H1 (cell line): ENCODE measurements at regions not wholly inside any gene's neighbourhood (a gene's known extent, or its start where the extent isn't known, plus 50 kb on each side); places are given as distances from the start of the nearest gene placed in this dataset.

Source experiments
- CTCF ChIA-PET: fragments of 300-600 bp; sonication (Branson Sonifier 250); formaldehyde crosslinking; loops from one replicate; lab custom pipeline; 2021; ENCODE audit not compliant: partially characterized antibody; lab: Charles Lee
- POLR2A ChIA-PET: fragments of 300-600 bp; sonication (Branson Sonifier 250); formaldehyde crosslinking; loops from one replicate; lab custom pipeline; 2021; ENCODE audit warnings: inconsistent platforms; ENCODE audit not compliant: partially characterized antibody; lab: Charles Lee
- DNase-seq, 2 experiments: peaks; one replicate each; pipeline versions ENCODE4 v3.0.0 to v3.0.0-alpha.2; 2010 to 2022; ENCODE audit warnings: low spot score in 2 of 2, low read depth in 1 of 2, mixed read lengths in 1 of 2
- FAIRE-seq: peaks from 2 replicates; lab custom pipeline; 2011; peaks lifted over from hg19 to GRCh38; lab: Jason Lieb, UNC
- H2AFZ ChIP-seq: 2 replicates; pipeline ENCODE4 v1.8.1; 2012; ENCODE audit warnings: low read length, inconsistent platforms
- H2AK5ac ChIP-seq: 2 replicates; pipeline ENCODE4 v1.6.1; 2013; ENCODE audit warnings: low read depth, low read length
- H2BK120ac ChIP-seq: replicated peaks from 2 replicates; pipeline ENCODE3; 2013; ENCODE audit warnings: low read depth, low read length, inconsistent platforms
- H2BK12ac ChIP-seq: 2 replicates; pipeline ENCODE4 v1.6.1; 2013; ENCODE audit warnings: low read depth, low read length
- H2BK15ac ChIP-seq: 2 replicates; pipeline ENCODE4 v1.6.1; 2013; ENCODE audit warnings: low read length
- H2BK20ac ChIP-seq: 2 replicates; pipeline ENCODE4 v1.6.1; 2013; ENCODE audit warnings: low read length
- H2BK5ac ChIP-seq: 2 replicates; pipeline ENCODE4 v1.6.1; 2013; ENCODE audit warnings: low read depth, low read length
- H3K14ac ChIP-seq: 2 replicates; pipeline ENCODE4 v1.6.1; 2013; ENCODE audit warnings: inconsistent platforms; ENCODE audit not compliant: insufficient read length
- H3K18ac ChIP-seq: 2 replicates; pipeline ENCODE4 v1.6.1; 2013; ENCODE audit warnings: low read length; ENCODE audit errors: extremely low read depth
- H3K23ac ChIP-seq: 2 replicates; pipeline ENCODE4 v1.6.1; 2013; ENCODE audit warnings: inconsistent platforms; ENCODE audit not compliant: insufficient read length
- H3K23me2 ChIP-seq: 2 replicates; pipeline ENCODE4 v1.6.1; 2013; ENCODE audit warnings: low read depth, low read length
- H3K27ac ChIP-seq: 2 replicates; pipeline ENCODE4 v1.6.1; 2011; ENCODE audit warnings: low read depth, low read length, inconsistent platforms
- H3K27me3 ChIP-seq, 4 experiments: replicated peaks in 1 of 4; 1 replicate in 1 of 4; 2 replicates in 3 of 4; pipeline versions ENCODE4 v1.6.1 to v1.8.1; 2011 to 2013; ENCODE audit warnings: low read length in 3 of 4, mild to moderate bottlenecking in 3 of 4, inconsistent platforms in 2 of 4, mixed read lengths in 2 of 4, moderate library complexity in 1 of 4; ENCODE audit not compliant: control insufficient read depth in 3 of 4, insufficient read depth in 3 of 4; ENCODE audit errors: extremely low read depth in 1 of 4
- H3K36me3 ChIP-seq, 4 experiments: 2 replicates each; pipeline versions ENCODE4 v1.6.1 to v1.8.1; 2011 to 2013; ENCODE audit warnings: mild to moderate bottlenecking in 4 of 4, low read length in 3 of 4, moderate library complexity in 2 of 4, control low read depth in 1 of 4, inconsistent platforms in 1 of 4; ENCODE audit not compliant: insufficient read depth in 4 of 4, control insufficient read depth in 2 of 4
- H3K4ac ChIP-seq: replicated peaks from 2 replicates; pipeline ENCODE3; 2013; ENCODE audit warnings: low read length, low read depth, mixed read lengths, inconsistent platforms; ENCODE audit not compliant: insufficient read length
- H3K4me1 ChIP-seq, 4 experiments: replicated peaks in 1 of 4; 1 replicate in 1 of 4; 2 replicates in 3 of 4; pipeline versions ENCODE4 v1.6.1 to v1.8.1; 2011 to 2013; ENCODE audit warnings: low read length in 3 of 4, inconsistent platforms in 2 of 4, mixed read lengths in 1 of 4; ENCODE audit not compliant: insufficient read depth in 4 of 4, control insufficient read depth in 3 of 4
- H3K4me2 ChIP-seq, 2 experiments: 2 replicates each; pipeline versions ENCODE4 v1.6.1 to v1.8.1; 2011 to 2013; ENCODE audit warnings: low read depth in 2 of 2, low read length in 2 of 2, control low read depth in 1 of 2, inconsistent platforms in 1 of 2, mild to moderate bottlenecking in 1 of 2; ENCODE audit not compliant: insufficient read depth in 1 of 2
- H3K4me3 ChIP-seq, 4 experiments: fragments of 200-600, 300-600 bp in 1 of 4; sonication (generic), shearing (Covaris generic), sonication (Bioruptor Twin) in 1 of 4; 2 replicates each; pipeline versions ENCODE4 v1.5.1 to v1.8.1; 2011 to 2016; ENCODE audit warnings: low read length in 4 of 4, low read depth in 3 of 4, control low read depth in 2 of 4, inconsistent platforms in 2 of 4, mild to moderate bottlenecking in 2 of 4, mixed read lengths in 1 of 4, moderate library complexity in 1 of 4; ENCODE audit not compliant: insufficient read depth in 2 of 4; ENCODE audit errors: extremely low read depth in 1 of 4
- H3K56ac ChIP-seq: replicated peaks from 2 replicates; pipeline ENCODE3; 2013; ENCODE audit warnings: low read depth, mild to moderate bottlenecking, mixed read lengths, low read length, inconsistent platforms; ENCODE audit not compliant: insufficient read length
- H3K79me1 ChIP-seq: 2 replicates; pipeline ENCODE4 v1.6.1; 2013; ENCODE audit warnings: low read depth, low read length, control low read depth
- H3K79me2 ChIP-seq, 2 experiments: 2 replicates each; pipeline versions ENCODE4 v1.6.1 to v1.8.1; 2012 to 2013; ENCODE audit warnings: low read length in 2 of 2, mild to moderate bottlenecking in 2 of 2, inconsistent platforms in 1 of 2; ENCODE audit not compliant: insufficient read depth in 2 of 2, control insufficient read depth in 1 of 2
- H3K9ac ChIP-seq, 4 experiments: replicated peaks in 1 of 4; 1 replicate in 1 of 4; 2 replicates in 3 of 4; pipeline versions ENCODE4 v1.6.1 to v1.8.1; 2011 to 2013; ENCODE audit warnings: low read depth in 3 of 4, low read length in 3 of 4, control low read depth in 2 of 4, mild to moderate bottlenecking in 2 of 4, moderate library complexity in 2 of 4, inconsistent platforms in 1 of 4; ENCODE audit errors: extremely low read depth in 1 of 4
- H3K9me3 ChIP-seq, 2 experiments: 2 replicates each; pipeline versions ENCODE4 v1.6.1 to v1.8.1; 2012 to 2013; ENCODE audit warnings: mild to moderate bottlenecking in 2 of 2, moderate library complexity in 2 of 2, control low read depth in 1 of 2, inconsistent platforms in 1 of 2, low read depth in 1 of 2, low read length in 1 of 2, mixed read lengths in 1 of 2; ENCODE audit not compliant: insufficient read depth in 2 of 2
- H4K20me1 ChIP-seq, 2 experiments: replicated peaks in 1 of 2; 2 replicates each; pipeline versions ENCODE3 to v1.8.1; 2011 to 2013; ENCODE audit warnings: inconsistent platforms in 2 of 2, low read length in 2 of 2, mild to moderate bottlenecking in 1 of 2; ENCODE audit not compliant: insufficient read depth in 2 of 2, control insufficient read depth in 1 of 2
- H4K5ac ChIP-seq: 2 replicates; pipeline ENCODE4 v1.6.1; 2013; ENCODE audit warnings: low read length, low read depth, mixed read lengths, inconsistent platforms; ENCODE audit not compliant: insufficient read length
- H4K8ac ChIP-seq: 2 replicates; pipeline ENCODE4 v1.8.0; 2013; ENCODE audit warnings: mild to moderate bottlenecking, moderate library complexity, low read length, inconsistent platforms; ENCODE audit not compliant: insufficient read depth; ENCODE audit errors: extremely low read depth
- H4K91ac ChIP-seq: replicated peaks from 2 replicates; pipeline ENCODE3; 2013; ENCODE audit warnings: low read length, mixed read lengths, inconsistent platforms; ENCODE audit not compliant: insufficient read length
- BRCA1 ChIP-seq: IDR thresholded peaks from 2 replicates; pipeline ENCODE4 v1.6.1; 2012; ENCODE audit warnings: low read depth, low read length, improper control_type of control experiment
- CBX5 ChIP-seq: fragments of 300-800, 300-1000 bp; sonication (generic); IDR thresholded peaks from 2 replicates; pipeline ENCODE4 v1.7.1; 2016; ENCODE audit warnings: antibody characterized with exemption, low read length, low read depth
- CEBPB ChIP-seq: IDR thresholded peaks from 2 replicates; pipeline ENCODE4 v1.6.1; 2012; ENCODE audit warnings: low read depth, low read length
- CREB1 ChIP-seq: IDR thresholded peaks from 2 replicates; pipeline ENCODE4 v1.6.1; 2012; ENCODE audit warnings: inconsistent platforms
- HDAC2 ChIP-seq, 2 experiments: fragments of 300-600 bp in 1 of 2; sonication (generic) in 1 of 2; IDR thresholded peaks; 2 replicates each; pipeline ENCODE4 v1.6.1; 2011 to 2012; ENCODE audit warnings: low read depth in 2 of 2, low read length in 2 of 2, mild to moderate bottlenecking in 2 of 2, moderate library complexity in 2 of 2, borderline replicate concordance in 1 of 2, inconsistent platforms in 1 of 2
- JUND ChIP-seq: IDR thresholded peaks from 2 replicates; pipeline ENCODE4 v1.6.1; 2011; ENCODE audit warnings: mild to moderate bottlenecking, improper control_type of control experiment, low read length
- MAFK ChIP-seq: IDR thresholded peaks from 2 replicates; pipeline ENCODE4 v1.6.1; 2012; ENCODE audit warnings: low read depth, mild to moderate bottlenecking, improper control_type of control experiment, low read length
- POU5F1 ChIP-seq: IDR thresholded peaks from 2 replicates; pipeline ENCODE4 v1.6.1; 2011; ENCODE audit warnings: low read depth, mild to moderate bottlenecking, low read length, moderate library complexity
- SP2 ChIP-seq: IDR thresholded peaks from 2 replicates; pipeline ENCODE4 v1.6.1; 2012; ENCODE audit warnings: mild to moderate bottlenecking, low read length, inconsistent platforms
- SP4 ChIP-seq: IDR thresholded peaks from 2 replicates; pipeline ENCODE4 v1.6.1; 2012; ENCODE audit warnings: low read length, inconsistent platforms
- YY1 ChIP-seq: IDR thresholded peaks from 2 replicates; pipeline ENCODE4 v1.6.1; 2011; ENCODE audit warnings: low read depth, mild to moderate bottlenecking, low read length
- WGBS, 2 experiments: shearing (Covaris generic) in 1 of 2; methylation state at CpG; one replicate each; pipeline versions ENCODE4 v1.1.6 to v1.1.7; 2013 to 2015; ENCODE audit warnings: low lambda C conversion rate in 2 of 2, mixed read lengths in 2 of 2, inconsistent platforms in 1 of 2, low coverage in 1 of 2, missing lambda C conversion rate in 1 of 2; ENCODE audit not compliant: insufficient replicate concordance in 2 of 2, insufficient coverage in 1 of 2, insufficient read length in 1 of 2; ENCODE audit errors: extremely low coverage in 1 of 2, missing lambda C conversion rate in 1 of 2; 5-methylcytosine and 5-hydroxymethylcytosine counted together
- TF ChIP-seq, protein P1 (sequence below), 3 experiments: IDR thresholded peaks; 1 replicate in 2 of 3; 2 replicates in 1 of 3; pipeline versions ENCODE4 v1.5.1 to v1.6.1; 2011; ENCODE audit warnings: low read length in 3 of 3, mild to moderate bottlenecking in 3 of 3, inconsistent platforms in 2 of 3, low read depth in 1 of 3, moderate library complexity in 1 of 3; ENCODE audit not compliant: insufficient read depth in 1 of 3; ENCODE audit errors: control extremely low read depth in 1 of 3

DNA sequence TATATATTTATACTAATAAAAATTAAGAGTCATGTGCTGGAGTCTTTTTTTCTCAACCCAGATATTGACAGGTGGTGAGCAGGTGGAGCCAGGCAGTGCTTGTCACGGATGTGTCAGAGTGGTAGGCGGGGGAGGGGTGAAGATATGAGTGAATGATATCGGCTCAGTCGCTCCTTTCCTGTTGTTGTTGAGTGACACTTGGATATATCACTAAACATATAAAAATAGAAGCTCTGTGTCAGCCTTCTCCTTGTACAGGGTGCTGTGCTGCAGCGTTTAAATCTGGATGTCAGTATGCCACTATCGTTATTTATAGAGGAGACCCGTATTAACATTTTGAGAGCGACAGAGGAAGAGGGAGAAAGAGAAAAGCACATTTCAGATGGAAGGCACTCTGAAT is 339.6 kb downstream of the NUF2 start:
- H2AK5ac ChIP-seq = no peak overlapping the region
- H4K91ac ChIP-seq = no peak overlapping the region
- no peak for FAIRE-seq
- H3K14ac ChIP-seq = no peak overlapping the region
- no peak overlapping the region for H2BK120ac ChIP-seq
- H2BK5ac ChIP-seq = no peak overlapping the region
- H3K36me3 ChIP-seq = no peaks in the 10 kb centered on the region
- ChIA-PET CTCF (no interaction called here), POLR2A (no interaction called here)
- no peak overlapping the region for H3K4ac ChIP-seq
- TF ChIP-seq CBX5 = no peak
- no peak for TF ChIP-seq SP4
- TF ChIP-seq CEBPB = no peak
- TF ChIP-seq SP2 = no peak
- TF ChIP-seq CREB1 = no peak
- no peak for TF ChIP-seq POU5F1
- no peak for TF ChIP-seq JUND
- no peak for TF ChIP-seq HDAC2 (IDR thresholded peaks at IDR 0.05; ENCODE audit: borderline replicate concordance in 1 of 2, low read depth in 2 of 2, low read length in 2 of 2)
- TF ChIP-seq MAFK = no peak
- TF ChIP-seq BRCA1 = no peak
- TF ChIP-seq, protein P1, sequence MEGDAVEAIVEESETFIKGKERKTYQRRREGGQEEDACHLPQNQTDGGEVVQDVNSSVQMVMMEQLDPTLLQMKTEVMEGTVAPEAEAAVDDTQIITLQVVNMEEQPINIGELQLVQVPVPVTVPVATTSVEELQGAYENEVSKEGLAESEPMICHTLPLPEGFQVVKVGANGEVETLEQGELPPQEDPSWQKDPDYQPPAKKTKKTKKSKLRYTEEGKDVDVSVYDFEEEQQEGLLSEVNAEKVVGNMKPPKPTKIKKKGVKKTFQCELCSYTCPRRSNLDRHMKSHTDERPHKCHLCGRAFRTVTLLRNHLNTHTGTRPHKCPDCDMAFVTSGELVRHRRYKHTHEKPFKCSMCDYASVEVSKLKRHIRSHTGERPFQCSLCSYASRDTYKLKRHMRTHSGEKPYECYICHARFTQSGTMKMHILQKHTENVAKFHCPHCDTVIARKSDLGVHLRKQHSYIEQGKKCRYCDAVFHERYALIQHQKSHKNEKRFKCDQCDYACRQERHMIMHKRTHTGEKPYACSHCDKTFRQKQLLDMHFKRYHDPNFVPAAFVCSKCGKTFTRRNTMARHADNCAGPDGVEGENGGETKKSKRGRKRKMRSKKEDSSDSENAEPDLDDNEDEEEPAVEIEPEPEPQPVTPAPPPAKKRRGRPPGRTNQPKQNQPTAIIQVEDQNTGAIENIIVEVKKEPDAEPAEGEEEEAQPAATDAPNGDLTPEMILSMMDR (IDR thresholded peaks at IDR 0.05; ENCODE audit: control extremely low read depth in 1 of 3, insufficient read depth in 1 of 3, low read depth in 1 of 3, low read length in 3 of 3) = no peak
- TF ChIP-seq YY1 = no peak
- no peak for DNase-seq
- no peaks in the 10 kb centered on the region; the same call in 1 of the 2 replicates for H3K23me2 ChIP-seq
- H3K79me1 ChIP-seq = no peaks in the 10 kb centered on the region
- H3K4me1 ChIP-seq = peaks cover 0 to 3% (median 1%) of the 10 kb centered on the region in 4 experiments; a peak in 2 of 7 replicates
- no peak overlapping the region for H3K56ac ChIP-seq
- H3K9ac ChIP-seq = no peak overlapping the region
- H3K4me2 ChIP-seq = no peak overlapping the region
- no peak overlapping the region for H2AFZ ChIP-seq
- no peaks in the 10 kb centered on the region for H3K27me3 ChIP-seq
- no peak overlapping the region for H3K27ac ChIP-seq
- H2BK12ac ChIP-seq = no peak overlapping the region
- H3K23ac ChIP-seq = no peak overlapping the region
- H2BK15ac ChIP-seq = no peak overlapping the region
- no peaks in the 10 kb centered on the region for H4K20me1 ChIP-seq
- no peak overlapping the region for H3K4me3 ChIP-seq
- H3K18ac ChIP-seq = no peak overlapping the region
- no peaks in the 10 kb centered on the region for H3K79me2 ChIP-seq
- H2BK20ac ChIP-seq = no peak overlapping the region
- no peaks in the 10 kb centered on the region for H3K9me3 ChIP-seq
- no peak overlapping the region for H4K5ac ChIP-seq
- WGBS, 2 experiments = 92% methylated on average over 8 of the region's 8 CpGs; no CpG with 5 or more reads in 1 of the 2 experiments
- no peak overlapping the region for H4K8ac ChIP-seq
